ENCODE measurements at regions not wholly inside any gene's neighbourhood (a gene's known extent, or its start where the extent isn't known, plus 50 kb on each side); places are given as distances from the start of the nearest gene placed in this dataset.
"Not testable (repeated sequence)": the region's sequence is repeated elsewhere in the genome, so short reads cannot be mapped to it uniquely, and the experiment has no call there.

DNA sequence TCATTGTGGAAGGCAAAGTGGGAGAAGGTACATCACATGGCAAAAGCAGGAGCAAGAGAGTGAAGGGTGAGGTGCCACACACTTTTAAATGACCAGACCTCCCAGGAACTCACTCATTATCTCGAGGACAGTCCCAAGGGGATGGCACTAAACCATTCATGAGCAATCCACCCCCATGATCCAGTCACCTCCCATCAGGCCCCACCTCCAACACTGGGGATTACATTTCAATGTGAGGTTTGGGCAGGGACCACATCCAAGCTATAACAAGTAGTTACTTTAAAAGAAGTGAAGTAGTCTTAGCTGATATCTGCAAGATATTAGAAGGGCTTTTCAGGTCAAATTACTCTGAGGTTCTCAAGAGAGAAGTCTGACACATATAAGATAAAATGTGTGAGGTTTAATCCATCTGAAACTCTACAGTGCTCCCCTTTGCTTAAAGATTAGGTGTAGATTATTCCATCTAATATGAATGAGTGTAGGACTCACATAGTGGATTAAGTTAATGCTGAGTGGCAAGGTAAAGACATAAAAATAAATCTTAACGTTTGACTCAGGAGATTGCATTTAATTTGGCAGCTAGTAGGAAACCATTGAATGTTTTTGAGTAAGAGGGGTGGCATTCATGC, 130.8 kb downstream of the TMX1 start:
- H3K4me3 ChIP-seq (ENCODE audit: low read depth, low read length), result no peak overlapping the region
- no peak for DNase-seq (ENCODE audit: low read depth)
- no peak for TF ChIP-seq CTCF (IDR thresholded peaks at IDR 0.05; ENCODE audit: insufficient read depth, low read depth, low read length, missing control alignments)

GRCh38 chr14:51377186-51377585, 137.1 kb downstream of the TMX1 start:
- H3K4me3 ChIP-seq (ENCODE audit: low read depth, low read length); DNase-seq (ENCODE audit: low read depth): not testable (repeated sequence)

DNA sequence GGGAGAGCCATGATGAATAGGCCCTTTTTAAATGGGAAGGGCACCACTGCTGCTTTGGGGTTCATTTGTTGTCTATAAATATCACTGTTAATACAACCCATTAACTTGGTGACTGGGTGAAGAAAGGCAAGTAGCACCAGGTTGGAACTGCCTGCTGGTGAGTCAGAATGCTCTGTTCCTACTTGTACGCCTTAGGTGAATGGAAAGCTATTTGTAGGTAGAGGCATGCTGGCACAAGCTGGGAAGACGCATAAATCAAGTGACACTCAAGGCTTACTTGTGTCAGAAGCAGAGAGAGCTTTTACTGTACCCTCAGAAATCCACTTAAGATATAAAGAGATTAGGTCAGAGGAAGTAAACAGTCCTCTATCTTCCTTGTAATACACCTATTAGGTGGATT, 142.5 kb downstream of the TMX1 start:
- TF ChIP-seq CTCF (IDR thresholded peaks at IDR 0.05; ENCODE audit: insufficient read depth, low read depth, low read length, missing control alignments), result no peak
- H3K4me3 ChIP-seq (ENCODE audit: low read depth, low read length), result no peak overlapping the region
- DNase-seq (ENCODE audit: low read depth), result no peak

DNA sequence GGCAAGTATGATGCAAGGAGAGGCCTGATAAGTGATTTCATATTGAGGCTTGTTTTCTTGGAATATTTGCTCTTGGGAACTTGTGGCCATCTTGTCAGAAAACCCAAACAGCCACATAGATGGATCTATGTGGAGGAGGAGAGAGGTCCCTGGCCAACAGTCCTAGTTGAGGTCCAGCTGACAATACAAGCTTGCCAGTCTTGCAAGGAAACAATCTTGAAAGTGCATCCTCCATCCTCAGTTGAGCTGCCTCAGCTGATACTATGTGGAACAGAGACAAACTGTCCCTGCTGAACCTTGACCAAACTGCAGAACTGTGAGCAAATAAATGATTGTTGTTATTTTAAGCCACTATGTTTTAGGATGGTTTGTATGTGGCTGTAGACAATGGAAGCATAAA, 146.4 kb downstream of the TMX1 start:
- TF ChIP-seq CTCF (IDR thresholded peaks at IDR 0.05; ENCODE audit: insufficient read depth, low read depth, low read length, missing control alignments), result no peak
- no peak for DNase-seq (ENCODE audit: low read depth)
- H3K4me3 ChIP-seq (ENCODE audit: low read depth, low read length), result no peak overlapping the region

DNA sequence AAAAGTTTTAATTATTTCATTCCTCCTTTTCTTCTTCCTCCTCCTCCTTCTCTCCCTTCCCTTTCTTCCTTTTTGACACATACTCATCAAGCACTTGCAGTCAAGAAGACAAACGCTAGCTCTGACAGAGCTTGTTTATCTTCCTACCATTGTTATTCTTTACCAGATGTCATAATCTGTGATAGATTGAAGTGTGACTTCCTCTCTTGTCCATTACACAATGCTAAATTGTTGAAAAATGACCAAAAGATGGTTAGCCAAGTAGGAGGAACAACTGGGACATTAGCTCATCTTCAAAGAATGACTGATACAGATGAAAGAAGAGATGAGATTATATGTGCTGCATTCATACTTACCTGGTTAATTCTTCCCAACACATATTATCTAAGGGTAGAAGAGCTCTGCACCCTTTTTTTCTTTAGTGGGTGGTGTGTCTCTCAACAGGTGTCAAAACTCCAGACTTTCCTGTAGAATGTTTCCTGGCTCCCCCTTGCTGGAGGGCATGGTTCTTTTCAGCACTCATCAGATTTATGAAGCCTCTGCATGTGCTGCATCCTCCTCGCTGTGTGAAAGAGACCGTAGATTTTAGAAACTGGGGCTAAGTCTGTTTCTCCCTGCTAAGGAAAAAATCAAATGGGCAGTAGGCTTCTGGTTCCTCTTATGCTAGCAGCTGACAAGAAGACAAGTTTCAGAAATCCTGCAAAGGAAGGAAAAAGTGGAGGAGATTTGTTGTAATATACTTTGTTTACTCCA, 147.1 kb downstream of the TMX1 start:
- DNase-seq (ENCODE audit: low read depth), result no peak
- TF ChIP-seq CTCF (IDR thresholded peaks at IDR 0.05; ENCODE audit: insufficient read depth, low read depth, low read length, missing control alignments), result no peak
- no peak overlapping the region for H3K4me3 ChIP-seq (ENCODE audit: low read depth, low read length)

- TF ChIP-seq CTCF (IDR thresholded peaks at IDR 0.05; ENCODE audit: insufficient read depth, low read depth, low read length, missing control alignments), result no peak
- H3K4me3 ChIP-seq (ENCODE audit: low read depth, low read length), result no peak overlapping the region
- DNase-seq (ENCODE audit: low read depth), result no peak
Observed at GRCh38 chr14:51392416-51392815, 152.4 kb downstream of the TMX1 start.

DNA sequence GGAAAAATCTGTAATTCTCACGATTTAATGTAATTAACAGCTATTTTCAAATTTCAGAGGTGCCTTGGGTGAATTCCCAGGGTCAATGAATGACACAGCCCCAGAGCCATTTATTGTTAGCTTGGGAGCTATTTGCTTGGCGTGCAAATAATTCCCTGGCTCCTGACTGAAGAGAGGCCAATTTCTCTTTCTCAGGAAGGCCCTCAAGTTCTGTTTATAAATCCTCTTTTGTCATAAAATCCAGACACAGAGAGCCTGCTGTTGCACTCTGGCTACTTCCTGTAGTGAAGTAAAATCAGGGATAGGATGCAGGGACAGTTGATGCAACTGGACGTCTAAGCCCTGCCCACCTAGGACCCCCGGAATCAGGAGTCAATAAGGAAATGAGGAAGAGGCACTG, 154.3 kb downstream of the TMX1 start:
- no peak for DNase-seq (ENCODE audit: low read depth)
- no peak overlapping the region for H3K4me3 ChIP-seq (ENCODE audit: low read depth, low read length)
- TF ChIP-seq CTCF (IDR thresholded peaks at IDR 0.05; ENCODE audit: insufficient read depth, low read depth, low read length, missing control alignments), result no peak
